SK-N-SH treated with all-trans-retinoic acid at 6 μM for 48 hours (cell line): ENCODE measurements at regions not wholly inside any gene's neighbourhood (a gene's known extent, or its start where the extent isn't known, plus 50 kb on each side); places are given as distances from the start of the nearest gene placed in this dataset.

Source experiments
- ISL1 ChIP-seq: fragments of 250-450 bp; sonication (Bioruptor Pico); IDR thresholded peaks from 2 replicates; pipeline ENCODE4 v2.1.2; 2022; ENCODE audit warnings: mild to moderate bottlenecking, moderate library complexity
- TF ChIP-seq, protein P1 (sequence below): fragments of 250-450 bp; sonication (Bioruptor Pico); IDR thresholded peaks from 2 replicates; pipeline ENCODE4 v1.8.0; 2020; ENCODE audit warnings: mild to moderate bottlenecking, moderate library complexity, borderline replicate concordance

DNA sequence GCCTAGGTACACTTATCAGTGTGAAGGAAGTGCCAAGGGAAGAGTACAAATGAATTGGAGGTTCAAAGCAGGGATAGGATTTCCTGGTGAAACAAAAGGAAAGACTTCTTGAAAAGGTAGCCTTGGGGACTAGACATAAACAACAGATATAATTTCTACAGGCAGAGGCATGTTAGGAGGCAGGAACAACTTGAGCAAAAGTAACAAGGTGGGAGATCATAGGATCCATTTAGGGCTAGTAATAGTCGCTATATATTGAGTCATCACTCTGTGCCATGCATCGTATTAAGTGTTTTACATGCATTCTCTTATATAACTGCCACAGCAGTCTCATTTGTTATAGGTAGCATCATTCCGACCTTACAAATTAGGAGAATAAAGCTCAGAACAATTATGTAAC is 98.3 kb upstream of the EOLA2 start:
- TF ChIP-seq, protein P1, sequence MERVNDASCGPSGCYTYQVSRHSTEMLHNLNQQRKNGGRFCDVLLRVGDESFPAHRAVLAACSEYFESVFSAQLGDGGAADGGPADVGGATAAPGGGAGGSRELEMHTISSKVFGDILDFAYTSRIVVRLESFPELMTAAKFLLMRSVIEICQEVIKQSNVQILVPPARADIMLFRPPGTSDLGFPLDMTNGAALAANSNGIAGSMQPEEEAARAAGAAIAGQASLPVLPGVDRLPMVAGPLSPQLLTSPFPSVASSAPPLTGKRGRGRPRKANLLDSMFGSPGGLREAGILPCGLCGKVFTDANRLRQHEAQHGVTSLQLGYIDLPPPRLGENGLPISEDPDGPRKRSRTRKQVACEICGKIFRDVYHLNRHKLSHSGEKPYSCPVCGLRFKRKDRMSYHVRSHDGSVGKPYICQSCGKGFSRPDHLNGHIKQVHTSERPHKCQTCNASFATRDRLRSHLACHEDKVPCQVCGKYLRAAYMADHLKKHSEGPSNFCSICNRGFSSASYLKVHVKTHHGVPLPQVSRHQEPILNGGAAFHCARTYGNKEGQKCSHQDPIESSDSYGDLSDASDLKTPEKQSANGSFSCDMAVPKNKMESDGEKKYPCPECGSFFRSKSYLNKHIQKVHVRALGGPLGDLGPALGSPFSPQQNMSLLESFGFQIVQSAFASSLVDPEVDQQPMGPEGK = no peak
- TF ChIP-seq ISL1 (CRISPR knock-in tag) = no peak
